Endothelial cell of umbilical vein (primary cell): ENCODE measurements at regions not wholly inside any gene's neighbourhood (a gene's known extent, or its start where the extent isn't known, plus 50 kb on each side); places are given as distances from the start of the nearest gene placed in this dataset.
"Not testable (repeated sequence)": the region's sequence is repeated elsewhere in the genome, so short reads cannot be mapped to it uniquely, and the experiment has no call there.

Experiments used
- BruUV-seq: library from RNA; stranded (reverse); fragments of 400-500 nt; replicated peaks from 2 replicates; lab custom pipeline; 2021; lab: Mats Ljungman, UMichigan
- CTCF ChIA-PET: fragments of 300-600, 350-600 bp; sonication (Branson Sonifier 250); formaldehyde crosslinking; loops from one replicate; lab custom pipeline; 2021; ENCODE audit warnings: antibody characterized with exemption, inconsistent platforms; lab: Charles Lee
- POLR2A ChIA-PET: fragments of 300-600, 350-600 bp; sonication (Branson Sonifier 250); formaldehyde crosslinking; loops from one replicate; lab custom pipeline; 2021; ENCODE audit warnings: antibody characterized with exemption, inconsistent platforms; lab: Charles Lee
- DNase-seq: peaks from one replicate; pipeline ENCODE4 v3.0.0-alpha.2; 2011; ENCODE audit warnings: low read depth, low spot score
- FAIRE-seq: peaks from 2 replicates; lab custom pipeline; 2011; peaks lifted over from hg19 to GRCh38; lab: Jason Lieb, UNC
- H2AFZ ChIP-seq: 2 replicates; pipeline ENCODE4 v1.6.0; 2012; ENCODE audit warnings: low read depth, low read length, control low read depth, inconsistent platforms
- H3K27ac ChIP-seq: 2 replicates; pipeline ENCODE4 v1.5.1; 2011; ENCODE audit warnings: low read depth, mild to moderate bottlenecking, control low read depth, low read length, moderate library complexity; ENCODE audit not compliant: insufficient read depth
- H3K27me3 ChIP-seq, 2 experiments: 2 replicates each; pipeline versions ENCODE4 v1.6.0 to v1.6.1; 2011; ENCODE audit warnings: low read length in 2 of 2, mixed read lengths in 1 of 2; ENCODE audit not compliant: control insufficient read depth in 2 of 2, insufficient read depth in 2 of 2
- H3K36me3 ChIP-seq, 2 experiments: 2 replicates in 1 of 2; 3 replicates in 1 of 2; pipeline ENCODE4 v1.5.1; 2011; ENCODE audit warnings: low read length in 2 of 2, mild to moderate bottlenecking in 1 of 2, moderate library complexity in 1 of 2; ENCODE audit not compliant: control insufficient read depth in 2 of 2, insufficient read depth in 2 of 2; ENCODE audit errors: extremely low read depth in 1 of 2
- H3K4me1 ChIP-seq: 3 replicates; pipeline ENCODE4 v1.5.1; 2011; ENCODE audit warnings: mild to moderate bottlenecking, low read length; ENCODE audit not compliant: control insufficient read depth, insufficient read depth; ENCODE audit errors: extremely low read depth
- H3K4me2 ChIP-seq: 2 replicates; pipeline ENCODE4 v1.6.1; 2011; ENCODE audit warnings: low read length, control low read depth, mixed read lengths; ENCODE audit not compliant: insufficient read depth
- H3K4me3 ChIP-seq, 3 experiments: fragments of 200-600 bp in 1 of 3; sonication (generic), shearing (Covaris generic) in 1 of 3; replicated peaks in 1 of 3; 2 replicates each; pipeline ENCODE4 v1.5.1; 2011 to 2016; ENCODE audit warnings: control low read depth in 3 of 3, low read length in 3 of 3, mild to moderate bottlenecking in 2 of 3, inconsistent platforms in 1 of 3, low read depth in 1 of 3, moderate library complexity in 1 of 3; ENCODE audit not compliant: insufficient read depth in 1 of 3
- H3K79me2 ChIP-seq: 2 replicates; pipeline ENCODE4 v1.6.0; 2012; ENCODE audit warnings: low read length, inconsistent platforms; ENCODE audit not compliant: control insufficient read depth, insufficient read depth
- H3K9ac ChIP-seq: replicated peaks from 2 replicates; pipeline ENCODE3; 2011; ENCODE audit warnings: low read length, control low read depth; ENCODE audit not compliant: insufficient read depth; ENCODE audit errors: extremely low read depth
- H3K9me1 ChIP-seq: replicated peaks from 3 replicates; pipeline ENCODE4 v1.6.0; 2011; ENCODE audit warnings: mild to moderate bottlenecking, low read length; ENCODE audit not compliant: control insufficient read depth, insufficient read depth; ENCODE audit errors: extremely low read depth
- H3K9me3 ChIP-seq: replicated peaks from 2 replicates; pipeline ENCODE4 v1.5.1; 2012; ENCODE audit warnings: low read length, inconsistent platforms; ENCODE audit not compliant: control insufficient read depth, insufficient read depth
- H4K20me1 ChIP-seq: replicated peaks from 2 replicates; pipeline ENCODE3; 2011; ENCODE audit warnings: mild to moderate bottlenecking, low read length; ENCODE audit not compliant: control insufficient read depth, insufficient read depth; ENCODE audit errors: extremely low read depth
- dilution Hi-C: fragments of 300-500 bp; cut with MboI; formaldehyde crosslinking; loops from one replicate; pipeline ENCODE4 v1.15.0; 2019; ENCODE audit warnings: low sequenced_read_pairs; ENCODE audit not compliant: extremely low pct_ligation_motif_present
- intact Hi-C: fragments of 100-400 bp; cut with micrococcal nuclease; formaldehyde crosslinking; loops from one replicate; pipeline ENCODE4 v1.10.0; 2022

GRCh38 chr20:29566901-29567635, 1690.4 kb upstream of the DEFB115 start:
- FAIRE-seq, H3K36me3 ChIP-seq, CTCF ChIA-PET, H3K9me3 ChIP-seq, H3K9ac ChIP-seq, POLR2A ChIA-PET, H3K9me1 ChIP-seq, DNase-seq, H3K4me2 ChIP-seq, H2AFZ ChIP-seq, H3K4me1 ChIP-seq, H4K20me1 ChIP-seq, dilution Hi-C loops, H3K79me2 ChIP-seq, H3K4me3 ChIP-seq, H3K27me3 ChIP-seq, BruUV-seq, intact Hi-C loops, H3K27ac ChIP-seq: not testable (repeated sequence)

DNA sequence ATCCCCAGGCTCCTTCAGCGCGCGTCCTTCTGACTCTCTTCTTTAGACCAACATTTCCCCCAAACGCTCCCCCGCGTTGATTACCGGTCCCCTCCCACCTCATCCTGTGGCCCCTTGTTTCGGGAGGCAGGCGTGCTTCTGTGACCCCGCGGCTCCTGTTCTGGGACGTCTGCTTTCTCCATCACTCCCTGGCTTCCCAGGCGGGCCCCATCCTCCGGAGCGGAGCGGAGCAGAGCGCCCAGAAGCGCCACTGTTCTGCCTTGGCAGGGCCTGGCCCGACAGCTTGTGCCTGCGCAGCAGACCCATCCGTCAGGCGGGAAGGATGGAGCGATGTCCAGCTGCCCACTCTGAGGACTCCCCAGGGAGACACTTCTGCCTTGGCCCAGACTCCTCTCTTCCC, 1689.8 kb upstream of the DEFB115 start:
- DNase-seq, H4K20me1 ChIP-seq, dilution Hi-C loops, H3K4me3 ChIP-seq, CTCF ChIA-PET, H2AFZ ChIP-seq, BruUV-seq, H3K27ac ChIP-seq, FAIRE-seq, H3K4me1 ChIP-seq, intact Hi-C loops, POLR2A ChIA-PET, H3K4me2 ChIP-seq, H3K27me3 ChIP-seq, H3K9me3 ChIP-seq, H3K36me3 ChIP-seq, H3K9me1 ChIP-seq, H3K79me2 ChIP-seq, H3K9ac ChIP-seq: not testable (repeated sequence)

- H3K9me1 ChIP-seq, H3K36me3 ChIP-seq, POLR2A ChIA-PET, H2AFZ ChIP-seq, H4K20me1 ChIP-seq, BruUV-seq, H3K4me2 ChIP-seq, H3K79me2 ChIP-seq, CTCF ChIA-PET, H3K9me3 ChIP-seq, DNase-seq, intact Hi-C loops, FAIRE-seq, H3K9ac ChIP-seq, H3K27ac ChIP-seq, H3K4me3 ChIP-seq, H3K27me3 ChIP-seq, H3K4me1 ChIP-seq, dilution Hi-C loops: not testable (repeated sequence)
These were observed 1687.3 kb upstream of the DEFB115 start for GRCh38 chr20:29570126-29570525.

DNA sequence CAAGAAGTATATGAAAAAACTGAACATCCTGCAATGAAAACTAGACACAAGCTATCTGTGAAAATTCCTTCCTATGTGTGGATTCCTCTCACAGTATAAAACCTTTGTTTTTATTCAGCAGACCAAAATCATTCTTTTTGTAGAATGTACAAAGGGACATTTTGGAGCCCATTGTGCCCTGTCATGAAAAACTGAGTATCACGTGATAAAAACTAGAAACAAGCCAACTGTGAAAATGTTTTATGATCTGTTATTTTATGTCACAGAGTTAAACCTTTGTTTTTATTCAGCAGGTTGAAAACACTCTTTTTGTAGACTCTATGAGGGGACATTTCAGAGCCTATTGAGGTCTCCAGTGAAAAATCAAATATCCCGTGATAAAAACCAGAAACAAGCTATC, 1667.9 kb upstream of the DEFB115 start:
- dilution Hi-C loops, H3K9ac ChIP-seq, H3K79me2 ChIP-seq, CTCF ChIA-PET, BruUV-seq, H4K20me1 ChIP-seq, FAIRE-seq, H3K36me3 ChIP-seq, POLR2A ChIA-PET, H3K9me1 ChIP-seq, DNase-seq, H2AFZ ChIP-seq, H3K4me1 ChIP-seq, H3K27ac ChIP-seq, H3K27me3 ChIP-seq, H3K4me3 ChIP-seq, intact Hi-C loops, H3K9me3 ChIP-seq, H3K4me2 ChIP-seq: not testable (repeated sequence)
